Lower leg skin (tissue), 4 donors: ENCODE measurements at regions not wholly inside any gene's neighbourhood (a gene's known extent, or its start where the extent isn't known, plus 50 kb on each side); places are given as distances from the start of the nearest gene placed in this dataset.

Source experiments
- DNase-seq, 2 donors: peaks; one replicate each; pipeline ENCODE4 v3.0.0-alpha.2; 2019; ENCODE audit warnings: low spot score in 2 of 2
- H3K4me3 ChIP-seq: fragments of 200-600 bp; sonication (generic); 2 replicates; pipeline ENCODE4 v1.5.1; 2017; ENCODE audit warnings: mild to moderate bottlenecking, low read depth; ENCODE audit not compliant: poor library complexity, severe bottlenecking
- CTCF ChIP-seq, 3 donors: fragments of 450-650 bp; IDR thresholded peaks; one replicate each; pipeline ENCODE4 v1.5.1; 2016; ENCODE audit warnings: antibody characterized with exemption in 3 of 3, mild to moderate bottlenecking in 3 of 3, moderate library complexity in 2 of 3
- POLR2A ChIP-seq, 2 donors: fragments of 450-650 bp; IDR thresholded peaks; one replicate each; pipeline ENCODE4 v1.6.1; 2016 to 2017; ENCODE audit warnings: antibody characterized with exemption in 2 of 2, mild to moderate bottlenecking in 1 of 2, moderate library complexity in 1 of 2
- WGBS, 2 donors: methylation state at CpG; one replicate each; pipeline ENCODE4 v1.1.5; 2018; 5-methylcytosine and 5-hydroxymethylcytosine counted together
- intact Hi-C: fragments of 100-400 bp; cut with DNase I; formaldehyde crosslinking; loops from one replicate; pipeline ENCODE4 v1.15.0; 2023; ENCODE audit warnings: low total_unique reads

- WGBS, 2 donors: 53 to 56% methylated on average over 2 of the region's 2 CpGs
- DNase-seq: no peak
- TF ChIP-seq POLR2A (IDR thresholded peaks at IDR 0.05) (no peak), CTCF (IDR thresholded peaks at IDR 0.05) (no peak)
- no peak overlapping the region for H3K4me3 ChIP-seq
- intact Hi-C loops: no loop called here
Observed at GRCh38 chr1:185491604-185492003, 174.6 kb upstream of the IVNS1ABP start.

- no peak overlapping the region for H3K4me3 ChIP-seq
- WGBS, 2 donors: 87 to 91% methylated on average over 5 of the region's 5 CpGs
- intact Hi-C loops: no loop called here
- TF ChIP-seq CTCF (IDR thresholded peaks at IDR 0.05) (no peak), POLR2A (IDR thresholded peaks at IDR 0.05) (no peak)
- no peak for DNase-seq
Observed at GRCh38 chr1:185490924-185491323, 173.9 kb upstream of the IVNS1ABP start.

- 60 to 67% methylated on average over 3 of the region's 3 CpGs for WGBS, 2 donors
- DNase-seq: no peak
- intact Hi-C loops: no loop called here
- no peak for TF ChIP-seq POLR2A (IDR thresholded peaks at IDR 0.05)
- no peak for TF ChIP-seq CTCF (IDR thresholded peaks at IDR 0.05)
- H3K4me3 ChIP-seq: no peak overlapping the region
Observed at GRCh38 chr1:185489406-185489805, 172.4 kb upstream of the IVNS1ABP start.

- 32 to 53% methylated on average over 4 of the region's 4 CpGs for WGBS, 2 donors
- intact Hi-C loops: no loop called here
- no peak overlapping the region for H3K4me3 ChIP-seq
- DNase-seq: no peak
- TF ChIP-seq CTCF (IDR thresholded peaks at IDR 0.05) (no peak), POLR2A (IDR thresholded peaks at IDR 0.05) (no peak)
Observed at GRCh38 chr1:185488808-185489207, 171.8 kb upstream of the IVNS1ABP start.

GRCh38 chr1:185487936-185488335, 170.9 kb upstream of the IVNS1ABP start:
- intact Hi-C loops: no loop called here
- DNase-seq: no peak
- WGBS, 2 donors: 28 to 44% methylated on average over 2 of the region's 2 CpGs
- H3K4me3 ChIP-seq: no peak overlapping the region
- TF ChIP-seq CTCF (IDR thresholded peaks at IDR 0.05): no peak
- no peak for TF ChIP-seq POLR2A (IDR thresholded peaks at IDR 0.05)

- TF ChIP-seq POLR2A (IDR thresholded peaks at IDR 0.05): no peak
- no peak for TF ChIP-seq CTCF (IDR thresholded peaks at IDR 0.05)
- DNase-seq: no peak
- 73 to 91% methylated on average over 2 of the region's 2 CpGs for WGBS, 2 donors
- intact Hi-C loops: no loop called here
- H3K4me3 ChIP-seq: no peak overlapping the region
Observed at GRCh38 chr1:185487026-185487425, 170.0 kb upstream of the IVNS1ABP start.
